Loucy (cell line): ENCODE measurements at regions not wholly inside any gene's neighbourhood (a gene's known extent, or its start where the extent isn't known, plus 50 kb on each side); places are given as distances from the start of the nearest gene placed in this dataset.

Experiments
- EZH2phosphoT487 ChIP-seq: fragments of 200-600 bp; IDR thresholded peaks from 2 replicates; pipeline ENCODE4 v1.6.1; 2018; ENCODE audit warnings: antibody characterized with exemption, mild to moderate bottlenecking, moderate library complexity, borderline replicate concordance
- TF ChIP-seq, protein P1 (sequence below): fragments of 200-600 bp; sonication (generic); conservative IDR thresholded peaks from 2 replicates; pipeline ENCODE4 v1.5.1; 2014; ENCODE audit warnings: mild to moderate bottlenecking, antibody characterized with exemption, low read length

- TF ChIP-seq, protein P1, sequence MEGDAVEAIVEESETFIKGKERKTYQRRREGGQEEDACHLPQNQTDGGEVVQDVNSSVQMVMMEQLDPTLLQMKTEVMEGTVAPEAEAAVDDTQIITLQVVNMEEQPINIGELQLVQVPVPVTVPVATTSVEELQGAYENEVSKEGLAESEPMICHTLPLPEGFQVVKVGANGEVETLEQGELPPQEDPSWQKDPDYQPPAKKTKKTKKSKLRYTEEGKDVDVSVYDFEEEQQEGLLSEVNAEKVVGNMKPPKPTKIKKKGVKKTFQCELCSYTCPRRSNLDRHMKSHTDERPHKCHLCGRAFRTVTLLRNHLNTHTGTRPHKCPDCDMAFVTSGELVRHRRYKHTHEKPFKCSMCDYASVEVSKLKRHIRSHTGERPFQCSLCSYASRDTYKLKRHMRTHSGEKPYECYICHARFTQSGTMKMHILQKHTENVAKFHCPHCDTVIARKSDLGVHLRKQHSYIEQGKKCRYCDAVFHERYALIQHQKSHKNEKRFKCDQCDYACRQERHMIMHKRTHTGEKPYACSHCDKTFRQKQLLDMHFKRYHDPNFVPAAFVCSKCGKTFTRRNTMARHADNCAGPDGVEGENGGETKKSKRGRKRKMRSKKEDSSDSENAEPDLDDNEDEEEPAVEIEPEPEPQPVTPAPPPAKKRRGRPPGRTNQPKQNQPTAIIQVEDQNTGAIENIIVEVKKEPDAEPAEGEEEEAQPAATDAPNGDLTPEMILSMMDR, result no peak
- no peak for TF ChIP-seq EZH2phosphoT487
These were observed 72.7 kb upstream of the PALS2 start for GRCh38 chr7:24500599-24500998.
